ENCODE measurements at regions not wholly inside any gene's neighbourhood (a gene's known extent, or its start where the extent isn't known, plus 50 kb on each side); places are given as distances from the start of the nearest gene placed in this dataset.

DNA sequence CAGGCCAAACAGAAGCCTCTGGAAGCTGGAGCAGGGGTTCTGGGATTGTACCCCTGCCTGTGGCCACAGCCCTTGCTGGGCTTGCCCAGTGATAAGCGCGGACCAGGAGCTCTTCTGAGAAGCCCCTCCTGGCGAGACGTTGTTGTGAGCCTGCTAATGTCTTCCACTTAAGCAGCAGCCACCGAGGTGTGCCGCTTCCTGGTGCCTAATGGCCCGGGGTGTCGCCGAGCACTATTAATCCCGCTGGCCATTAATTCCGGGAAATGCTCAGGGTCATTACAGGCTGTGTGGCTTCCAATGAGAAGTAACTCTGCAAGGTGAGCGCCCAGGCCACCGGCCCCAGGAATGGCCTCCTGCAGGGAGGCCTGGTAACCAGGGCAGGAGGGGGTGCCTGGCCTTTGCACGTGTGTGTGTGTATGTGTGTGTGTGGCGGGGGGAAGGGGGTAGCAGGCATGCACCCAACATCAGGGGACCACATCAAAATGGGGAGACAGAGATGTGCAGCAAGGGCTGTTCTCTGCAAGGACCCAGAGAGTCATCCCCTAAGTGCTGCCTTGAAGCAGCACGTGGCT, 175.0 kb downstream of the URI1 start:
- no peaks in the 10 kb centered on the region for H3K4me1 ChIP-seq (ENCODE audit: control insufficient read depth, insufficient read depth, low read length)
- H3K4me3 ChIP-seq (ENCODE audit: low read length), result no peak overlapping the region
- no peaks in the 10 kb centered on the region for H3K36me3 ChIP-seq (ENCODE audit: control insufficient read depth, insufficient read depth, low read length)
- H3K27ac ChIP-seq (ENCODE audit: low read length), result no peak overlapping the region
- WGBS (ENCODE audit: insufficient coverage, low lambda C conversion rate), result no CpG with 5 or more reads among the region's 16 CpGs
- H3K9me3 ChIP-seq (ENCODE audit: control insufficient read depth, low read depth, low read length), result peaks cover 4% of the 10 kb centered on the region
- no peak for DNase-seq
- no peaks in the 10 kb centered on the region for H3K27me3 ChIP-seq (ENCODE audit: control insufficient read depth, insufficient read depth, low read length)

DNA sequence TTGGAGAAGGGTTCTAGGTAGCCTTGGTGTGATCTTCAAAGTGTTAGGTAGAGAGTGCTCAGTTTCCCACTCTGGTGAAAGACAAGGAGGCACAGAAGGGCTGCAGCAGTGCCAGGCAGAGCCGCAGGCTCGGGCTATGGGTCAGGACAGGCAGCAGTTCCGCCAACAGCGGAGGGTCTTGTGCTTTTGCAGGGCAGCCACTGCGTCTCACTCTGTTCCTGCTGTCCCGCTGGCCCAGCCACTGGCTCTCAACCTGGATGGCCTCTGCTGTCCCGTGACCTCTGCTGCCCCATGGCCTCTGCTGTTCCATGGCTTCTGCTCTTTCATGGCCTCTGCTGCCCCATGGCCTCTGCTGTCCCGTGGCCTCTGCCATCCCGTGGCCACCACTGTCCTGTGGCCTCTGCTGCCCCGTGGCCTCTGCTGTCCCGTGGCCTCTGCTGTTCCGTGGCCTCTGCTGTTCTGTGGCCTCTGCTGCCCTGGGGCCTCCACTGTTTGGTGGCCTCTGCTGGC, 175.7 kb downstream of the URI1 start:
- Histone ChIP-seq H3K27me3 (ENCODE audit: control insufficient read depth, insufficient read depth, low read length) (no peaks in the 10 kb centered on the region), H3K27ac (ENCODE audit: low read length) (no peak overlapping the region), H3K36me3 (ENCODE audit: control insufficient read depth, insufficient read depth, low read length) (no peaks in the 10 kb centered on the region), H3K4me1 (ENCODE audit: control insufficient read depth, insufficient read depth, low read length) (no peaks in the 10 kb centered on the region), H3K9me3 (ENCODE audit: control insufficient read depth, low read depth, low read length) (peaks cover 4% of the 10 kb centered on the region), H3K4me3 (ENCODE audit: low read length) (no peak overlapping the region)
- no peak for DNase-seq
- WGBS (ENCODE audit: insufficient coverage, low lambda C conversion rate), result no CpG with 5 or more reads among the region's 12 CpGs

DNA sequence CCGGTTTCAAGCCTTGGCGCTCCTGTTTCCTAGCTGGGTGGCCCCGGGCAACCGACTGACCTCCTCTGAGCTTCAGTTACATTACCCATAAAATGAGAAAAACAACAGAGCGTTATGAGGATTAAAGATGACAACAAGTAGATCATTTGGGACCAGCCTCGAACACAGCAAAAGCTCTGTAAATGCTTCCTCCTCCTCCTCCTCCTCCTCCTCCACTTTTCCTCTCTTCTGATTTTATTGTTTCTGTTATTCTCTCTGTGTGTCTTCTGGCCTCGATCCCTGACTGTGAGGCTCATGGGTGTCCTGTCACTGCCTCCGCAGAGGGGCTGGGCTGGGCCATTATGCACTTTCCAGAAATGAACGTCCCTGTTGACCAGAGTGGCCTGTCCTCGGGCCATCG, 176.2 kb downstream of the URI1 start:
- DNase-seq, result no peak
- WGBS (ENCODE audit: insufficient coverage, low lambda C conversion rate), result 92% methylated on average over 2 of the region's 11 CpGs
- H3K36me3 ChIP-seq (ENCODE audit: control insufficient read depth, insufficient read depth, low read length), result no peaks in the 10 kb centered on the region
- H3K9me3 ChIP-seq (ENCODE audit: control insufficient read depth, low read depth, low read length), result peaks cover 4% of the 10 kb centered on the region
- H3K4me1 ChIP-seq (ENCODE audit: control insufficient read depth, insufficient read depth, low read length), result no peaks in the 10 kb centered on the region
- no peak overlapping the region for H3K4me3 ChIP-seq (ENCODE audit: low read length)
- H3K27me3 ChIP-seq (ENCODE audit: control insufficient read depth, insufficient read depth, low read length), result no peaks in the 10 kb centered on the region
- no peak overlapping the region for H3K27ac ChIP-seq (ENCODE audit: low read length)

DNA sequence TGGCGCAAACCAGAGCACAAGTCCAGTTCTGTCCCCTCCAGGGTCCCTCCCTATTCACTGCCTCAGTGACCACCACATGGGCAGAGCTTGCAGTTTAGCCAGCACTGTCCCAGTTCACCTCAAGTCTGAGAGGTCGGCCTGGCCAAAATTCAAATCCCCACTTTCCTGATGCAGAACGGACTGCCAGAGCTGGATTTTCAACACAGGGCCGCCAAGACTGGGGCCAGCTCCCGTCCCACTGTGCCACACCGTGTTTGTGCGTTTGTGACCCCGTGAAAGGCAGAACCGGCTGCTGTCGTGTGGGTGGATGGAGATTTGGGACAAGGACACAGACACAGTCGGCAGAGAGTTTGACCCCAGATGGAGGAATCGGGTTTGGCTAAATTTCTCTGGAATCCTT, 176.7 kb downstream of the URI1 start:
- Histone ChIP-seq H3K36me3 (ENCODE audit: control insufficient read depth, insufficient read depth, low read length) (no peaks in the 10 kb centered on the region), H3K4me1 (ENCODE audit: control insufficient read depth, insufficient read depth, low read length) (no peaks in the 10 kb centered on the region), H3K27ac (ENCODE audit: low read length) (no peak overlapping the region), H3K27me3 (ENCODE audit: control insufficient read depth, insufficient read depth, low read length) (no peaks in the 10 kb centered on the region), H3K9me3 (ENCODE audit: control insufficient read depth, low read depth, low read length) (peaks cover 4% of the 10 kb centered on the region), H3K4me3 (ENCODE audit: low read length) (no peak overlapping the region)
- no CpG with 5 or more reads among the region's 12 CpGs for WGBS (ENCODE audit: insufficient coverage, low lambda C conversion rate)
- DNase-seq, result no peak

DNA sequence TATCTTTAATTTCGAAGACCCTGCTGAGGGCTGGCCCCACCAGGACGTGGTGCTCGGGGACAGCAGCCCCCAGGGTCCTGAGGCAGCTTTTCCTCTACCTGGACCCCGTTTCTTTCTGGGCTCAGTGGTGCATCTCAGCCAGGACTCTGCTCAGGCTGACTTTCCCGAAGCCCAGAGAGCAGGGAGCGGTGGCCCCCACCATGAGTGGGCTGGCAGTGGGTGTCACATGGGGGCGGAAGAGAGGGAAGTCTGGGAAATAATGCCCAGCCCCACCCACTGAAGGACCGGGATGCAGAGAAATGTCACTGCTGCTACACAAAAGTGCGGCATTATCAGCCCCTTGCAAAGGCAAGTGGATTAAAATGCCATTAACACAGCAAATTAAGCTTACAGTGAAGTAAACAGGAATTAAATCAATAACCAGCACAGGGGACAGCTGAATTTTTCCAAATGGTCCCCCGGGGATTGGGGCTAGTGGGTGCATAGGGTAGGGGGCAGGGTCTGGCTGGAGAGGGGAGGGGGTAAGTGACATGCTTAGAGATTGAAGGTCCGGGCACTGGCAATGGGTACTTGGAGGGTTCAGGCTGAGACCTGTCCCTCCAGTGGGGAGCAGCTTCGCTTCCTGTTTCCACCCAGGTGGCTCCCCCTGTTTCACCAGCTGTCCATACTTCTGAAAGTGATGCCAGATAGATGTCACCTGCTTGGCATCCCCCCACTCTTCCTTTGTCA, 177.3 kb downstream of the URI1 start:
- Histone ChIP-seq H3K36me3 (ENCODE audit: control insufficient read depth, insufficient read depth, low read length) (no peaks in the 10 kb centered on the region), H3K4me3 (ENCODE audit: low read length) (no peak overlapping the region), H3K27ac (ENCODE audit: low read length) (no peak overlapping the region), H3K4me1 (ENCODE audit: control insufficient read depth, insufficient read depth, low read length) (no peaks in the 10 kb centered on the region), H3K9me3 (ENCODE audit: control insufficient read depth, low read depth, low read length) (peaks cover 4% of the 10 kb centered on the region), H3K27me3 (ENCODE audit: control insufficient read depth, insufficient read depth, low read length) (no peaks in the 10 kb centered on the region)
- no peak for DNase-seq
- 100% methylated on average over 1 of the region's 12 CpGs for WGBS (ENCODE audit: insufficient coverage, low lambda C conversion rate)

DNA sequence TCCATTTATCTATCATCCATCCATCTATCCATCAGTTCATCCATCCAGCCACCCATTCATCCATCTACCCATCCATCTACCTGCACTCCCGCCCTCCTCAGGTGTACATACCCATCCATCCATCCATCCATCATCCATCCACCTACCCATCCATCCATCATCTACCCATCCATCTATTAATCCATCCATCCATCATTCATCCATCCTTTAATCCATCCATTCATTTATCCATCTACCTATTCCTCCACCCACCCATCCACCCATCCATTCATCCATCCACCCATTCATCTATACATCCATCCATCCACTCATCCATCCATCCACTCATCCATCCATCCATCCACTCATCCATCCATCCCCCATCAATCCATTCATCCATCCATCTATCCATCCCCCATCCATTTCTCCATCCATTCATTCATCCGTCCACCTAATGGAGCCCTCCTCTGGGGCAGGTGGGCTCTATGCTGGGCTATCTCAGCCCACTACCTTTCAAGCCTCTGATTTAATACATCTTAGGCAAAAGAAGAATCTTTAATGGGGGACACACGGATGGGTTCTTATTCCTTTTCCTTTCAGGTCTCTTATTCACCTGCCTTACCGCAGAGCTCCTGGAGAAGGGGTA, 178.9 kb downstream of the URI1 start:
- WGBS (ENCODE audit: insufficient coverage, low lambda C conversion rate), result 86% methylated on average over 2 of the region's 4 CpGs
- no peak for DNase-seq
- Histone ChIP-seq H3K4me1 (ENCODE audit: control insufficient read depth, insufficient read depth, low read length) (no peaks in the 10 kb centered on the region), H3K27me3 (ENCODE audit: control insufficient read depth, insufficient read depth, low read length) (no peaks in the 10 kb centered on the region), H3K36me3 (ENCODE audit: control insufficient read depth, insufficient read depth, low read length) (no peaks in the 10 kb centered on the region), H3K4me3 (ENCODE audit: low read length) (no peak overlapping the region), H3K27ac (ENCODE audit: low read length) (no peak overlapping the region), H3K9me3 (ENCODE audit: control insufficient read depth, low read depth, low read length) (peaks cover 4% of the 10 kb centered on the region)

DNA sequence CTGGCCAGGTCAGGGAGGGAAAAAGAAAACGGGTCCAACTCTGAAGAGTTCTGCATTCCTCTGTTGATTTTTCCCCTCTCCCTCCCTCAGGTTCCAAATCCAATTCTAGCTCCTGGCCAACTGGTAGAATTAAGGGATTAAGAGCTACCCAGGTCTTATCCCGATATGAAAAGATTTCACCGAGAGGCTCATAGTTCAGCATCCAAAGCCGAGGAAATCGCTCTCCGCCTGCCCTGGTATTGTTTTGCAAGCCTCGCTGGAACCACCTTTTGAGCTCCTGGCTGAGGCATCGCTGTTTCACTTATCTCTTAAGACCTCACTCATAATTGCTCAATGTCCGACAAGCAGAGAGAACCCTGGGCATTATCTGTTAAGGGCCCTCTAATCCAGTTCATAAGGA, 180.4 kb downstream of the URI1 start:
- peak in 1 of 2 donors; percentile 67 for DNase-seq
- Histone ChIP-seq H3K27me3 (ENCODE audit: control insufficient read depth, insufficient read depth, low read length) (no peaks in the 10 kb centered on the region), H3K36me3 (ENCODE audit: control insufficient read depth, insufficient read depth, low read length) (no peaks in the 10 kb centered on the region), H3K27ac (ENCODE audit: low read length) (no peak overlapping the region), H3K4me3 (ENCODE audit: low read length) (no peak overlapping the region), H3K9me3 (ENCODE audit: control insufficient read depth, low read depth, low read length) (no peaks in the 10 kb centered on the region), H3K4me1 (ENCODE audit: control insufficient read depth, insufficient read depth, low read length) (no peaks in the 10 kb centered on the region)
- WGBS (ENCODE audit: insufficient coverage, low lambda C conversion rate), result no CpG with 5 or more reads among the region's 9 CpGs

DNA sequence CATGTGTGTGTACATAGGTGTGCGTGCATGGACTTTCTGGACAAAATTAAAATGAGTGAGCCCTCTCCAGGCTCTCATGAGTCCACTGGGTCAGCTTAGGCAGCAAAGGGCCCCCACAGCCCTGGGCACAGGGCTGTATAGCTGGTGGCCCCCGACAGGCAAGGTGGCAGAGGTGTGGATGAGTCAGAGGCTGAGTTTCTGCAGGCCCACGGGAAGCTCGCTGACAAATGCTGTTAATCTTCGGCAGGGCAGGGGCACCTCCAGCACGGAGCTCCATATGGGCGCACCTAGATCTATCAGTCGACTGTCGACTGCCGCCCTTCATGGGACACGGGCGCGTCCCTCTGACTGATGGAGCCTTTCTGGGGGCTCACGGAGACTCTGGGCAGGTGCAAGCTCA, 181.1 kb downstream of the URI1 start:
- H3K4me1 ChIP-seq (ENCODE audit: control insufficient read depth, insufficient read depth, low read length), result no peaks in the 10 kb centered on the region
- no peaks in the 10 kb centered on the region for H3K27me3 ChIP-seq (ENCODE audit: control insufficient read depth, insufficient read depth, low read length)
- H3K9me3 ChIP-seq (ENCODE audit: control insufficient read depth, low read depth, low read length), result no peaks in the 10 kb centered on the region
- no peak overlapping the region for H3K27ac ChIP-seq (ENCODE audit: low read length)
- no peaks in the 10 kb centered on the region for H3K36me3 ChIP-seq (ENCODE audit: control insufficient read depth, insufficient read depth, low read length)
- no peak overlapping the region for H3K4me3 ChIP-seq (ENCODE audit: low read length)
- DNase-seq, result no peak
- 80% methylated on average over 1 of the region's 14 CpGs for WGBS (ENCODE audit: insufficient coverage, low lambda C conversion rate)

DNA sequence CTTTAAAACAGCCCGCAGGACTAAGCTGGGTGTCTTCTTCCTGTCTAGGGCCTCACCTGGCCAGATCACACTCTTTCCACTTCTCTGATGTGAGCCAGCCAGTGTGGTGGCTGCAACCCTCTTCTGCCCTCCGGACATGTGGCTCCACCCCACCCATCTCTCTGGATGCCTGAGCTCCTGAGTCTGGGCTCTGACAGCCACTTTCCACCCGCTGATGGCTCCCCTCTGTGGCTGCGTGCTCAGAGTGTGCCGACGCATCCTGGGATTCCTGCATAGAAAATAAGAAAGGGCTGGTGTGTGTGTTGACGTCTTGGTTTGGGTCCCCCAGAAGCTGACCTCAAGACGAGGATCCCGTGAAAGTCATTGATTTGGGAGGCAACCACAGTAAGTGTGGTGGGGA, 181.6 kb downstream of the URI1 start:
- Histone ChIP-seq H3K27me3 (ENCODE audit: control insufficient read depth, insufficient read depth, low read length) (no peaks in the 10 kb centered on the region), H3K9me3 (ENCODE audit: control insufficient read depth, low read depth, low read length) (no peaks in the 10 kb centered on the region), H3K36me3 (ENCODE audit: control insufficient read depth, insufficient read depth, low read length) (no peaks in the 10 kb centered on the region), H3K4me3 (ENCODE audit: low read length) (no peak overlapping the region), H3K4me1 (ENCODE audit: control insufficient read depth, insufficient read depth, low read length) (no peaks in the 10 kb centered on the region), H3K27ac (ENCODE audit: low read length) (no peak overlapping the region)
- WGBS (ENCODE audit: insufficient coverage, low lambda C conversion rate), result no CpG with 5 or more reads among the region's 9 CpGs
- no peak for DNase-seq

DNA sequence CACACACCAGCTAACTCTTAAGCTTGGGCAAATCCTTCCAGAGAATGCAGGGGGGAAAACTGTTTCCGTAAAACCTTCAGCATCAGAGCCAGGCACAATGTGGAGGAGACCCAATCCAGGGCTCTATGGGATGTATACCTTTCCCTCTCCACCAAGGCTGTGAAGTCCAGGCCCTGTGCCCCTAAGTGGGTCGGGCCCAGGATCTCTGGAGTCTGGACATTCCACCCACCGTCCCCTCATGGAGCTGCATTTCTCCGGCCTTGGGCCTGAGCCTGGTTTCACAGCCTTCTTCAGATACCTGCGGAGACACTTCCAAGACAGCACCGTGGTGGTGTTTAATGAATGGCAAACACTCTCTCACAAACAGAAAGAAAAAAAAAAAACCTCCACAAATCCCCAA, 186.2 kb downstream of the URI1 start:
- H3K4me1 ChIP-seq (ENCODE audit: control insufficient read depth, insufficient read depth, low read length), result no peaks in the 10 kb centered on the region
- no peak for DNase-seq
- no peaks in the 10 kb centered on the region for H3K27me3 ChIP-seq (ENCODE audit: control insufficient read depth, insufficient read depth, low read length)
- no peak overlapping the region for H3K4me3 ChIP-seq (ENCODE audit: low read length)
- no CpG with 5 or more reads among the region's 6 CpGs for WGBS (ENCODE audit: insufficient coverage, low lambda C conversion rate)
- no peak overlapping the region for H3K27ac ChIP-seq (ENCODE audit: low read length)
- no peaks in the 10 kb centered on the region for H3K36me3 ChIP-seq (ENCODE audit: control insufficient read depth, insufficient read depth, low read length)
- no peaks in the 10 kb centered on the region for H3K9me3 ChIP-seq (ENCODE audit: control insufficient read depth, low read depth, low read length)
